H1 (cell line): ENCODE measurements at regions not wholly inside any gene's neighbourhood (a gene's known extent, or its start where the extent isn't known, plus 50 kb on each side); places are given as distances from the start of the nearest gene placed in this dataset.

Experiments used
- BRCA1 ChIP-seq: IDR thresholded peaks from 2 replicates; pipeline ENCODE4 v1.6.1; 2012; ENCODE audit warnings: low read depth, low read length, improper control_type of control experiment
- CTCF ChIP-seq, 3 experiments: IDR thresholded peaks; 1 replicate in 2 of 3; 2 replicates in 1 of 3; pipeline versions ENCODE4 v1.5.1 to v1.6.1; 2011; ENCODE audit warnings: low read length in 3 of 3, mild to moderate bottlenecking in 3 of 3, inconsistent platforms in 2 of 3, low read depth in 1 of 3, moderate library complexity in 1 of 3; ENCODE audit not compliant: insufficient read depth in 1 of 3; ENCODE audit errors: control extremely low read depth in 1 of 3
- NRF1 ChIP-seq: IDR thresholded peaks from 2 replicates; pipeline ENCODE4 v1.6.1; 2011; ENCODE audit warnings: mild to moderate bottlenecking, low read depth, low read length, improper control_type of control experiment
- RFX5 ChIP-seq: IDR thresholded peaks from 2 replicates; pipeline ENCODE4 v1.6.1; 2011; ENCODE audit warnings: low read depth, low read length, improper control_type of control experiment, borderline replicate concordance

GRCh38 chr5:107223066-107223465 lies 447.7 kb downstream of the EFNA5 start:
- TF ChIP-seq CTCF (IDR thresholded peaks at IDR 0.05; ENCODE audit: control extremely low read depth in 1 of 3, insufficient read depth in 1 of 3, low read depth in 1 of 3, low read length in 3 of 3) = no peak
- no peak for TF ChIP-seq RFX5
- TF ChIP-seq NRF1 = no peak
- no peak for TF ChIP-seq BRCA1
